GM12801 (cell line): ENCODE measurements at regions not wholly inside any gene's neighbourhood (a gene's known extent, or its start where the extent isn't known, plus 50 kb on each side); places are given as distances from the start of the nearest gene placed in this dataset.

Experiments used
- TF ChIP-seq, protein P1 (sequence below): IDR thresholded peaks from one replicate; pipeline ENCODE4 v1.5.1; 2011; ENCODE audit warnings: control low read depth; ENCODE audit not compliant: insufficient read length; ENCODE audit errors: extremely low read depth

DNA sequence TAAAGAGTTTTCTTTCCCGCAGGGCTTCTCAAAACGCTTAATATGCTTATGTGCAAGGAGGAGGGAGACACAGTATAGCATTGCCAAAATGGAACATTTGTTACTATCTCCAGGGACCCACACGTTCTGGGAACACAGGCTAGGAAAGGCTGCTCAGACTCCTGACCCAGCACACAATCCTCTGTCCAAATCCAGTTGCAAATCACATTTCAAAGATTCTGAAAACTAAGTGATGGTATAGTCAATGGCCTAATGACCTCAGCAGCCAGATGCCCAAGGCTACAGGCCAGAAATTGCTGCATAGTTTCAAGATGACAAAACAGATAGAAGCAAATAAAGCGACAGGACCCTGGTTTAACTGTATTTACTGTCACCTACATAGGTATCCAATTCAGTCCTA is 97.0 kb upstream of the GRIP1 start:
- TF ChIP-seq, protein P1, sequence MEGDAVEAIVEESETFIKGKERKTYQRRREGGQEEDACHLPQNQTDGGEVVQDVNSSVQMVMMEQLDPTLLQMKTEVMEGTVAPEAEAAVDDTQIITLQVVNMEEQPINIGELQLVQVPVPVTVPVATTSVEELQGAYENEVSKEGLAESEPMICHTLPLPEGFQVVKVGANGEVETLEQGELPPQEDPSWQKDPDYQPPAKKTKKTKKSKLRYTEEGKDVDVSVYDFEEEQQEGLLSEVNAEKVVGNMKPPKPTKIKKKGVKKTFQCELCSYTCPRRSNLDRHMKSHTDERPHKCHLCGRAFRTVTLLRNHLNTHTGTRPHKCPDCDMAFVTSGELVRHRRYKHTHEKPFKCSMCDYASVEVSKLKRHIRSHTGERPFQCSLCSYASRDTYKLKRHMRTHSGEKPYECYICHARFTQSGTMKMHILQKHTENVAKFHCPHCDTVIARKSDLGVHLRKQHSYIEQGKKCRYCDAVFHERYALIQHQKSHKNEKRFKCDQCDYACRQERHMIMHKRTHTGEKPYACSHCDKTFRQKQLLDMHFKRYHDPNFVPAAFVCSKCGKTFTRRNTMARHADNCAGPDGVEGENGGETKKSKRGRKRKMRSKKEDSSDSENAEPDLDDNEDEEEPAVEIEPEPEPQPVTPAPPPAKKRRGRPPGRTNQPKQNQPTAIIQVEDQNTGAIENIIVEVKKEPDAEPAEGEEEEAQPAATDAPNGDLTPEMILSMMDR, result no peak

DNA sequence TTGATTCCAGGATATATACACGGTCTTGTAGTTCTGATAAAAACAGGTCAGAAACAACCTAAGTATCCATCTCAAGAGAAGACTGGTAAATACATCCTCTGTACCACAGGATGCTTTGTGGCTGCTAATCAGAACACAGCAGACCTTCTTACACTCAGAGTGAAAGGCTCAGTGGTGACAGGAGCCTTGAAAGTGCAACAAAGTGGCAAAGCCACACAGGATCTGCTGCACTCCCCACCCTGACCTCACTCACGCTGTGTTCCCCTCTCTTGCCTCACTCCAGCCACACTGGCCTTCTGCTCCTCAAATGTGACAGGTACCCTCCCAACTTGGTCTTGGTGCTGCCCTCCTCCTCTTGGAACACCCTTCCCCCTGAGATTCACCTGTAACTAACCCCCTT is 98.1 kb upstream of the GRIP1 start:
- TF ChIP-seq, protein P1, result no peak

- TF ChIP-seq, protein P1, result no peak
These were observed 100.6 kb upstream of the GRIP1 start for GRCh38 chr12:66779466-66779865.

DNA sequence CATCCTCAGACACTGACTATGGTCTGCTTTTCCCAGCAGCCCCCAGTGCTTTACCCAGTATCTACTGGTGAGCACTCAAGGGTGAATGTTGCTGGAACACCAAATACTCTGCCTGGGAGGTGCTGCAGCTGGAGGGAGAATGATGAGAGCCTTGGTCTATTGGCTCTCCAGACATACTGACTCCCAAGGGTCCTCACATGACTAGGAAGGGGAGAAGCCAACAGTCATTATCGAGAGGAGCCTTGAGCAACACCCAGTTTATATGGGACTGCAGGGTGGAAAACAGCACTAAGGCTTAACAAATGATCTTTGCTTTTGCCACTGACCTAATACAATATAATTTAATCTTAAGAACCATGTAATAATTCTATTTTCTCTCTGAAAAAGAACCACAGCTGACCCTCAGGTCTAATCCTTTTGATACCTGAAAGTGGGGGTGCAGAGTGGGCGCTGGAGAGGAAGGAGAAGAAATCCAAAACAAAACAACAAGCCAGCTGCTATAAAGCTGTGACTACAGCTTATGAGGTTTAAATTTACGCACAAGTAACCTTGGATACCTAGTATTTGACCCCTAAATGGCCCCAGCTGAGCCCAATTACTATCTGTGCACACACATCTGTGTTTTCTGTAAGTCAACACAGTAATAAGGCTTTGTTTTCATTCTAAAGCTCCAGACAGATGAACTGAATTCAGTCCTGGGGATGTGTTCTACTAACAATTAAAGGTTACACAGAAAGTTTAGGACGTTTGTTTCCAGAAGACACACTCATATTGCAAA is 107.8 kb upstream of the GRIP1 start:
- TF ChIP-seq, protein P1, result no peak

- TF ChIP-seq, protein P1, result no peak
These were observed 120.7 kb upstream of the GRIP1 start for GRCh38 chr12:66799551-66799950.

- TF ChIP-seq, protein P1, result no peak
These were observed 121.2 kb upstream of the GRIP1 start for GRCh38 chr12:66800046-66800445.

- TF ChIP-seq, protein P1, result no peak
These were observed 125.1 kb upstream of the GRIP1 start for GRCh38 chr12:66803930-66804329.
